ENCODE measurements at regions not wholly inside any gene's neighbourhood (a gene's known extent, or its start where the extent isn't known, plus 50 kb on each side); places are given as distances from the start of the nearest gene placed in this dataset.
"Not testable (repeated sequence)": the region's sequence is repeated elsewhere in the genome, so short reads cannot be mapped to it uniquely, and the experiment has no call there.

DNA sequence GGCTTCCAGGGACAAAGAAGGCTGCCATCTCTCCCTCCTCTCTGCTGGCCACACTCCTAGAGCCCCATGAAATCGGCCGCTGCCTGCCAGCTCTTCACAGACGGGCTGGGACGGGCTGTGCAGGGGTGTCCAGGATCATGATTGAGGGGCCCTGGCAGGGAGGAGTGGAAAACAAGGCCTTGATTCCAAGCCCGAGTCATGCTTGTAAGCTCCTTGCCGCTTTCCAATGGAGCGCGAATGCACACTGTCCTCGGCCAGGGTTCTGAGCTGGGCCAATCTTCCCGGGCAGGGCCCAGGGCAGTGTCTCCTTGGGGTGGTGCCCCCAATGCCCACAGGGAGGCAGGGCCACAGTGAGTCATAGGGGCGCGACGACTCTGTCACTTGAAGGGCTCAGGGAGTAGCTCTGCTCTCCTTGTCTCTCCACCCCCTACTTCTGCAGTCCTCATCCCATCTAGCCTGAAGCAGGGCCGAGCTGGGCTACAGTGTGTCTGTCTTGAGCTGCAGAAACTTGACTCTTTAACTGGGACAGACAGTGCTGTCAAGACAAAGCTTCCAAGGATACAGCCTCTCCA lies 186.2 kb upstream of the SVIL start:
- DNase-seq, result no peak

GRCh38 chr10:29816801-29817558 lies 182.2 kb upstream of the SVIL start:
- DNase-seq, result no peak

DNA sequence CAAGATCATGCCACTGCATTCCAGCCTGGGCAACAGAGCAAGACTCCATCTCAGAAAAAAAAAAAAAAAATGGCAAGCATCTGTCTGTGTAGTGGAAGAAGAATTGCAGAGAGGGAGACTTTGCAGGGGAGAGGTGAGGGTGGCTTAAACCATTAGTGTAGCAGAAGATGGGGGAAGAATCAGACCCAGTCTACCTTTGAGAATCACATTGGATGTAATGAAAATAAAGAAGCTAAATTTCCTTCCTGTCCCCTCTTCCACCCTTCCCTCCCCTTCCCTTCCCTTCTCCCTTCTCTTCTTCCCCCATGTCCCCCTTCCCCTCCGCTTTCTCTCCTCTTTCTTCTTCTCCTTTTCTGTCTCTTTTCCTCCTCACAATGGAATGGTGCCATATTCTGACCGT lies 180.8 kb upstream of the SVIL start:
- DNase-seq, result no peak

GRCh38 chr10:29811751-29812427 lies 177.1 kb upstream of the SVIL start:
- peak; percentile 67 for DNase-seq

GRCh38 chr10:29810816-29811215 lies 176.0 kb upstream of the SVIL start:
- DNase-seq, result no peak

- DNase-seq, result not testable (repeated sequence)
Observed at GRCh38 chr10:29810231-29810630, 175.5 kb upstream of the SVIL start.

DNA sequence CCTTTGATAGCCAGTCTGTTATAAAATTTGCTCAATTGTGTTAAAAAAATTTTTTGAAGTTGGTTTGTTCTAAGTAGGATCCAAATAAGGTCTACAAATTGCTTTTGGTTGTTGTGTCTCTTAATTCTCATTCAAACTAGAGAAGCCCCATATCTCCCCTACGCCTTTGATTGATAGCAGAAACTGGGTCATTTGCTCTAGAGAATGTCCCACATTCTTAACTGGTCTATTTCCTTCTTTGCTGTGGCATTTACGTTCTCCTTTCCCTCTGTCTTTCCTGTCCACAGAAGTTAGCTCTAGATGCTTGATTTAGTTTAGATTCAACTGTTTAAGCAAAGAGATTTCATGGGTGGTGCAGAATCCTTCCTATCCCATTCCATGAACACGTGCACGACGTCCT lies 174.6 kb upstream of the SVIL start:
- DNase-seq, result no peak

DNA sequence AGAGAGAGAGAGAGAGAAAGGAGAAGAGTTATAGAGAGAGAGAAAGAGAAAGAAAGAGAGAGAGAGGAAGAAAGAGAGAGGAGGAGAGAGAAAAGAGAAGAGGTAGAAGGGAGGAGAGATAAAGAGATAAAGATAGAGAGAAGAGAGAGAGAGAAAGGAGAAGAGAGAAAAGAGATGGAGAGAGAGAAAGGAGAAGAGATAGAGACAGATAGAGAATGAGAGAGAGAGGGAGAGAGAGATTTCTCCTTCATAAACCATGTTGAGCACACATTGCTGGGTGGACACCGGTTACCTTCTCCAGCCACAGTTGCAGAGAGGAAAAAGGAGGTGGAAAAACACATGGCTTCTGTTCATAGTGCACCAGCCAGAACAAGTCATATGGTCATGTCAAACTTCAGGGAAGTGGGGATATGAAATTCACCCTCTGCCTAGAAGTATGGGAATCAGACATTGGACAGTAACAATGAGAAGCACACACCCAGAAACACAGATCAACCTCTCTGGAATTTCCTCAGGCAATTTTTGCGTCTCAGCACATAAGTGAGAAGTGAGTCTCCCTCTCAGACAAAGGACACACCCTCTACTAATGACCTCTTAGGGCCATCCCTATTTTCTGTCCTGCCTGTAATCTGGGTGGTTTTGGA lies 172.5 kb upstream of the SVIL start:
- DNase-seq, result no peak

DNA sequence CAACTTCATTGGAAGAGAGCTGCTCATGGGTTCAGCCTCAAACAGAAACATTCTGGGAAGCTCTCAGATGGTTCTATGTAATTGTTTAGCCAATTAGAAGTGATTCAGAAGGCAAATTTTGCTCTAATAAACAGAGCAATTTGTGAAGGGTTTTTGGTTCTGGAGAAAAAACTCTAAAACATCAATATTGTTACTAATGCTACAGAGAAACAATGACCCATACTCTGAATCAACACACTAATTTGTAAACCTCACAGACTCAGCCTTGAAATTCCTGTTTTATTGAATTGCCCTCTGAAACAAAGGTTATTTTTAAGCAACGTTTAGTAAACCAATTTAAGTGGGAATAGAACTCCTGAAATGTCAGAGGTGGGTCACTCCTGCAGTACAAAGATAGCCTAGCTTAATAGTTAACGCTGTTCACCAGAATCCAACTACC lies 171.6 kb upstream of the SVIL start:
- no peak for DNase-seq

DNA sequence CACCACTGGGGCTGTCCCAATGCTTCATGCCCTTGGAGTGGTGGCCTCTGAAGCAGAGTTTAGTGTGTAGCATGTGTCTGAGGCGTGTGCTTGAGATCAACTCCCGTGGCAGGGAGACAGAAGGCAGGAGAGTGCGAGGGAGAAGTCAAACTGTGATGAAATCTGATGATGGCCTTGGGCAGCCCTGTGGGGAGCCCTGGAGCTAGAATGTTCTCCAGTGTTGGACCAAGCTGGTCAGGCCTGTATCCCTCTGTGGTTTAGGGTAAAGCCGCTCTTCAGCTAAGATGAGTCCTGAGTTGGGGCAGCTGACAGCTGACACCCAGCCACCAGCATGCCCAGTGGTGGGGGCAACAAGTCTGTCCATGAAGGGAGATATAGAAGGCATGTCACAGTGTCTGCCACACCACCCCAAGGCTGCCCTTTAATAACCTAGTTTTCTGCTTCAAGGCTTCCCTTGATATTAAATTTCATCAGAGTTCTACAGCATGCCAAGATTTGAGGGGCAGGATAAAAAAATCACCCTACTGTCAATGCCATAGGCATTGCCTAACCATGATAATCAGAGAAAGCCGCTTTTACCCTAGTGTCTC lies 170.5 kb upstream of the SVIL start:
- no peak for DNase-seq

GRCh38 chr10:29804025-29804852 lies 169.5 kb upstream of the SVIL start:
- DNase-seq, result peak; percentile 59

GRCh38 chr10:29802171-29802570 lies 167.4 kb upstream of the SVIL start:
- no peak for DNase-seq

DNA sequence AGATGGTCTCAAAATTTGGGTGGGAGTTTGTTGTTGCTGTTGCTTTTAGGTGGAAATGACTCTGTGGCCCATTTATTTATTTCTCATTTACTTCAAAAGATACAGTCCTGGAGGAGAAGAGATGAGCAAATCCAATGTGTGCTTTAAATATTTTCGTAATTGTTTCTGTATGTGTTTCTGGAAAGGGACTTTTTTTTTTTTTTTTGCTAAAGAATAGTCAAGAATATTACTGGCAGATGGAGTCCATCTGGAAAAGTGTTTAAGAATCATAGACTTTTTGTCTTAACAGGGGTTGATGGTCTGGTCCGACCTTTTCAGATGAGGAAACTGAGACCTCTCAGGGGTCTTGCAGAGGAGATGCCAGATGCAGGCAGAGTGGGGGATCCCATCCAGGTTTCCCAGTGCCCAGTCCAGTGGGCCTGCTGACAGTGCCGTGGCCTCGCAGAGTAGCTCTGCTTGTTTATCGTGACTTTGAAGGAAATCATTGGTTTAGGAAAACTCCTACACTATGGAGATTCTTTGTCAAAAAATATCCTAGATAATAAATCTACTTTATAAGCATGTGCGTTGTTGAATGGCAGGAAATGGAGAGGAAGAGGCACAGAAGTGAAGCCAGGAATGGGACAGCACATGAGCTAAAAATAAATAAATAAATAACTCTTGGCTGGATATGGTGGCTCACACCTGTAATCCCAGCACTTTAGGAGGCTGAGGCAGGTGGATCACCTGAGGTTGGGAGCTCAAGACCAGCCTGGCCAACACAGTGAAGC lies 164.3 kb upstream of the SVIL start:
- DNase-seq, result no peak

DNA sequence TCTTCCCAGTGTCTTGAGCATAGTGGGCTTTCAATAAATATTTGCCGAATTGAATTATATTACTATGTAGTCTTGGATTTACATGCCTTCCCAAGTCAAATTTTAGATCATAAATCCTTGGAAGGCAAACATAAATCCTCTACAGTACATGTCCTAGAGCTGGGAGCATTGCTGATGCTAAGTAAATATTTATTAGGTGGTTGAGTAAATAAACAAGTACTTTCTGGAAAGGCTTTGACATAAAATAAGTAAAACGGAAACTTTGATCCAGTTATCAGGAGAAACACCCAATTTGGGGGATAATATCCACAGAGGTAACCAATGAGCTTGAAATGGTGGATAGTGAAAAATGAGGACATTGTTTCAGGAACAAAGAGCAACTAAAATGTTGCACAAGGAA lies 162.8 kb upstream of the SVIL start:
- no peak for DNase-seq

- DNase-seq, result no peak
Observed at GRCh38 chr10:29795850-29796249, 161.1 kb upstream of the SVIL start.

DNA sequence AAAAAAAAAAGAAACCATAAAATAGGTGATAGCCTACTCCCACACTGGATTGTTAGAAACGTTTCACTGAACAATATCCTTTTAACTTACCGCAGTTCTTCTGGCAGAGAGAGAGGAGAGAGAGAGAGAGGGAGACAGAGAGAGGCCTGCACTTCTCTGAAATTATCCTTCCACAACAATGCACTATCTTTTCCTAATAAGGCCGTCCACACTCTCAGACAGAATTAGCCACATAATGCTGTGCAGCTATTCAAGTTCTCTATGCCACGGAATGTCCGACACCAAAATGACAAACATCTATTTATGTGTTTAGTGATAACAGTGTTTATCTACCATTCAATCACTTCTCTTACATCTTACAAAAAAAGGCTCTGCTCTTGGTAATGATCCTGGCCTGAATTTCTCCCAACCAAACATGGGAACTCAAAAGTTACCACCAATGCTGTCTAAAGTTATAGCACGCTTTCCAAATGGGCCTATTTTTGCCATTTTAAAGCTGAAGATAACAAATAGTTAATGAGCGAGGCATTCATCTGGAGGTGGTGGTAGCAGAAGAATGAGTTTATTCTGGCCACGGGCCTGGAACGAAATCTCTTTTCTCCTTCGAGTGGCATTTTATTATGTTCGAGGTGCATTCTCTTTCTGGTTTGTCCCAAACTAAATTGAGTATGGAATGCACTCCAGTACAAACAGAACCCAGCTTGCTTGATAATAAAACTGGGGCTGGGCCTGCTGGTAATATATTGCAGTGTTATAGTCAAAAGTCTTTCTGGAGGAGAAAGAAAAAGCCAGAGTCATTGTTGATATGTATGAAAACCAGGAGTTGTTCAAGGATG lies 160.2 kb upstream of the SVIL start:
- DNase-seq, result no peak

DNA sequence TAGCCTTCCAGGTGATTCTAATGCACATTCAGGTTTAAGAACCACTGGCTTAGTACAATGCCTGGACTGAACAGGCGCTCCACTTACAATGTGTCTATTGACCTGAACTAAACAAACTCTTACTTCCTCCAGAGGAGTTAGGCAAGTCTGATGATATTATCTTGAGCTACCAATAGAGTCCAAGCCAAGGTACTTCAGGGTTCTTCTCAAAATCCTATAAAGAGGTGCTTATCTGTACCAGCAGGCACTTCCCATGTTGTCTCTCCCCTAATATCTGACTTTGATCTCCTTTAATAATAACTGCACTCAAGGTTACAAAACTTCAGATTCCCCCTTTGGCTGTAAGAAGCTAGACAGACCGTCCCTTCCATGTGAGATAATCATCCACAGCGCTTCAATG lies 157.0 kb upstream of the SVIL start:
- DNase-seq, result no peak

DNA sequence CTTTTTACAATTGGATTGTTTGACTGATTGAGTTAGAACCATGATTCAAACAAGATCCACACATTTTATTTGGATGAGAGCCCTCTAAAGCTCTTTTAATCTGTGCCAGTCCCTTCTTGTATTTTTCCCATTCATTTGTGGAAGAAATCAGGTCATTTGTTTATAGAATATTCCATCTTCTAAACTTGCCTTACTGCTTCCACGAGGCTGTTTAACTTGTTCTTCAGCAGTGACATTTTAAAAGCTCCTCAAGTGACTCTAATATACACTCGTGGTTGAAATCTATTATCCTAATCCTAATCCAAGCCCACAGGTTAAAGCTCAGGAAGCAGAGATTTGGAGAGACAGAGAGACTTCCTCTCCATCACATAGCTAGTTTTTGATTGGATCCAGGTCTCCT lies 155.4 kb upstream of the SVIL start:
- DNase-seq, result peak; percentile 14

DNA sequence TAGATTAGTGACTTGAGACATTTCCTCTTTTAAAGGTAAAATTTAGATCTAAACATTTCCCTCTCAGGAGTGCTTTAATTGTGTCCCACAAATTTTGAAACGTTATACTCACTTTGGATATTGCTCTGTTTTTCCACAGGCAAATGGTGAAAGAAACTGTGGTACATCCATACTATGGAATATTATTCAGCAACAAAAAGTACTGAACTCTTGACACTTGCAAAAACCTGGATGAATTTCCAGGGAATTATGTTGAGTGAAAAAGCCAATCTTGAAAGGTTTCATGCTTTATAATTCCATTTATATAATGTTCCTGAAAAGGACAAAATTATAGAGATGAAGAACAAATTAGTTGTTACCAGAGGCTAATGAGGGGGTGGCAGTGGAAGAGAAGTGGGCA lies 153.3 kb upstream of the SVIL start:
- no peak for DNase-seq

GRCh38 chr10:29785701-29786100 lies 150.9 kb upstream of the SVIL start:
- DNase-seq, result no peak
